ENCODE measurements at regions not wholly inside any gene's neighbourhood (a gene's known extent, or its start where the extent isn't known, plus 50 kb on each side); places are given as distances from the start of the nearest gene placed in this dataset.

DNA sequence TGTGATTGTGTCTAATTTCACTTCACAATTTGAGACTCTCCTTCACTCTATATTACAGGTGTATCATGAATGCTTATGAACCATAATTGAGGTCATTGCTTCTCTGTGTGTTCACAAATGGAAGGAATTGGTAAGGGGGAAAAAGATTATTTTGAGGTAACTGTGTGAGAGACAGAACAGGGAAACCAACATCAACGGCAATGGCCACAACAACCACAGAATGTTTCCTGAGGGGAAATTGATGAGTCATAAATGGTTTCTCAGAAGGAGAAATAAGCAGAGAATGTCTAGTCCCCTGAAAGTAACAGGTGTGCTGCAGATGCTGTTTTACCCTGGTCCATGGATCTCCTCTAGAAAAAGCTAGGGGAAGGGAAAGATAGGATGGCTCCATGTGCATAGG is 361.2 kb upstream of the GALNT5 start:
- TF ChIP-seq, protein P1, sequence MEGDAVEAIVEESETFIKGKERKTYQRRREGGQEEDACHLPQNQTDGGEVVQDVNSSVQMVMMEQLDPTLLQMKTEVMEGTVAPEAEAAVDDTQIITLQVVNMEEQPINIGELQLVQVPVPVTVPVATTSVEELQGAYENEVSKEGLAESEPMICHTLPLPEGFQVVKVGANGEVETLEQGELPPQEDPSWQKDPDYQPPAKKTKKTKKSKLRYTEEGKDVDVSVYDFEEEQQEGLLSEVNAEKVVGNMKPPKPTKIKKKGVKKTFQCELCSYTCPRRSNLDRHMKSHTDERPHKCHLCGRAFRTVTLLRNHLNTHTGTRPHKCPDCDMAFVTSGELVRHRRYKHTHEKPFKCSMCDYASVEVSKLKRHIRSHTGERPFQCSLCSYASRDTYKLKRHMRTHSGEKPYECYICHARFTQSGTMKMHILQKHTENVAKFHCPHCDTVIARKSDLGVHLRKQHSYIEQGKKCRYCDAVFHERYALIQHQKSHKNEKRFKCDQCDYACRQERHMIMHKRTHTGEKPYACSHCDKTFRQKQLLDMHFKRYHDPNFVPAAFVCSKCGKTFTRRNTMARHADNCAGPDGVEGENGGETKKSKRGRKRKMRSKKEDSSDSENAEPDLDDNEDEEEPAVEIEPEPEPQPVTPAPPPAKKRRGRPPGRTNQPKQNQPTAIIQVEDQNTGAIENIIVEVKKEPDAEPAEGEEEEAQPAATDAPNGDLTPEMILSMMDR (IDR thresholded peaks at IDR 0.05): no peak
- no peak for TF ChIP-seq EP300 (IDR thresholded peaks at IDR 0.05)

Data from sigmoid colon (tissue), 4 donors.